NCI-H69 (cell line): ENCODE measurements at regions not wholly inside any gene's neighbourhood (a gene's known extent, or its start where the extent isn't known, plus 50 kb on each side); places are given as distances from the start of the nearest gene placed in this dataset.
"Not testable (repeated sequence)": the region's sequence is repeated elsewhere in the genome, so short reads cannot be mapped to it uniquely, and the experiment has no call there.

Experiments used
- DNase-seq: peaks from one replicate; lab custom pipeline; 2025; lab: John Stamatoyannopoulos, UW

DNA sequence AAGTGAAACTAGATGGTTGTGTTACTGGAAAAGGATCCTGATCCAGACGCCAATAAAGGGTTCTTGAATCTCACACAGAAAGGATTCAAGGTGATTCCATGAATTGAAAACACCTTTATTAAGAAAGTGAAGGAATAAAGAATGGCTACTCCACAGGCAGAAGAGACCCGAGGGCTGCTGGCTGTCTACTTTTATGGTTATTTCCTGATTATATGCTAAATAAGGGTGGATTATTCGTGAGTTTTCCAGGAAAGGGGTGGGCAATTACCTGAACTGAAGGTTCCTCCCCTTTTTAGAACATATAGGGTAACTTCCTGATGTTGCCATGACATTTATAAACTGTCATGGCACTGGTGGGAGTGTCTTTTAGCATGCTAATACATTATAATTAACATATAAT, 50.9 kb upstream of the WARS2 start:
- DNase-seq, result no peak

GRCh38 chr1:119204197-119204960, 63.9 kb upstream of the WARS2 start:
- DNase-seq, result peak; percentile 34

DNA sequence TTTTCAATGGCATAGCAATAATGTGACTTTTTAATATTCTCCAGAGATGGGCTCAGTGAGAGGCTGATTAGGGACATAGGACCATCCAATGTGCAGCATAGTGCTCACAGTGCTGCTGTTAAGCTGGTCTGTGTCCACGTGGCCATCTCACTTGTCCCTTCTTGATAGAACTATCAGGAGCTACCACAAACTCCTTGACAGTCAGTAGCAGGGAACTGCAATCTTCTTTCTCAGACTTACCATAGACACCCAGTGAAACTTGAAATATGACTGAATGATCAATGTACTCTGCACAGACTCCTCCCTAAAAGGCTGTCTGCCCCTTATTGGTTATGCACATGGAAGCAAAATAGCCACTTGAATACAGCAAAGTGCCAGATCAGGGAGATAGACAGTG, 64.5 kb upstream of the WARS2 start:
- DNase-seq, result no peak

DNA sequence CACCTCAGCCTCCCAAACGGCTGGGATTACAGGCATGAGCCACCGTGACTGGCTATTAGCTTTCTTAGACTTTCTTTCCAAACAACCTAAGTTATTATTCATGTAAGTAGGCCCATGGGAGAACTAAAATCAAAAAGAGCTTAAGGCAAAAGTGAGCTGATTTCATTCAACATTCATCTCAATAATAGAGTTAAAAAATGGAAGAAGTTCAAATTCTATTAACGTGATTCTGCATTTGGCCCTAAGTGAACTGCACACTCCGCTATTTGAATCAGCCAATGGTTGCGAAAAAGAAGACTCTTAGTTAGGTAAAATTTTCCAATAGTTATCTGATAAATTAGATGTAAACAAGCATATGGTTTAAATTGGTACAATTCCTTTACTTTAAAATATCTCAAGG, 68.6 kb upstream of the WARS2 start:
- DNase-seq, result no peak

- peak; percentile 28 for DNase-seq
Observed at GRCh38 chr1:119209596-119210295, 69.3 kb upstream of the WARS2 start.

DNA sequence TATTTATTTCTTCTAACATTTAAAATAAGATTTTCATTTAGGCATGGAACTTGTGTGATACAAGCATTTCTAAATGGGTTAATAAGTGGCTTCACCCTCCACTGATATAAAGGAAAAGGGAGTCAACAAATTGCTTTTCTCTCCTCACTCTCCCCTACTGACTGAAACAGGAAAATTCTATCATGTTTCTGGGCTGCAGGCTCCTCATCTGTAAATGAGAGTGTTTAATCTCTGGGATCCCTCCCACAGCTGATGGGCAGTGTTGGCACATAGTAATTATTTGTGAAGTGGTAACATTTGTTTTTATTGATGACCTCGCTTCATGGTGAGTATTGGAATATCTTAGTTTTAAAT, 69.8 kb upstream of the WARS2 start:
- DNase-seq, result peak; percentile 10

DNA sequence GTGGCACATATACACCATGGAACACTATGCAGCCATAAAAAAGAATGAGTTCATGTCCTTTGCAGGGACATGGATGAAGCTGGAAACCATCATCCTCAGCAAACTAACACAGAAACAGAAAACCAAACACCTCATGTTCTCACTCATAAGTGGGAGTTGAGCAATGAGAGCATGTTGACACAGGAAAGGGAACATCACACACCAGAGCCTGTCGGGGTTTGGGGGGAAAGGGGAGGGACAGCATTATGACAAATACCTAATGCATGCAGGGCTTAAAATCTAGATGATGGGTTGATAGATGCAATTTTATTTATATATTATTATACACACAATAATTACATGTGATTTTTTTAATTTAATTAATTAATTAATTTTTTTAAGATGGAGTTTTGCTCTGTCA, 72.8 kb upstream of the WARS2 start:
- not testable (repeated sequence) for DNase-seq

DNA sequence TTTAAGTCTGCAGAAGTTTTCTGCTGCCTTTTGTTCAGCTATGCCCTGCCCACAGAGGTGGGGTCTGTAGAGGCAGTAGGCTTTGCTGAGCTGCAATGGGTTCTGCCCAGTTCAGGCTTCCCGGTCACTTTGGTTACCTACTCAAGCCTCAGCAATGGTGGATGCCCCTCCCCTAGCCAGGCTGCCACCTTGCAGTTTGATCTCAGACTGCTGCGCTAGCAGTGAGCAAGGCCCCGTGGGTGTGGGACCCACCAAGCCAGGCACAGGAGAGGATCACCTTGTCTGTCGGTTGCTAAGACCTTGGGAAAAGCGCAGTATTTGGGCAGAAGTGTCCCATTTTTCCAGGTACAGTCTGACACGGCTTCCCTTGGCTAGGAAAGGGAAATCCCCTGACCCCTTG, 74.5 kb upstream of the WARS2 start:
- not testable (repeated sequence) for DNase-seq

DNA sequence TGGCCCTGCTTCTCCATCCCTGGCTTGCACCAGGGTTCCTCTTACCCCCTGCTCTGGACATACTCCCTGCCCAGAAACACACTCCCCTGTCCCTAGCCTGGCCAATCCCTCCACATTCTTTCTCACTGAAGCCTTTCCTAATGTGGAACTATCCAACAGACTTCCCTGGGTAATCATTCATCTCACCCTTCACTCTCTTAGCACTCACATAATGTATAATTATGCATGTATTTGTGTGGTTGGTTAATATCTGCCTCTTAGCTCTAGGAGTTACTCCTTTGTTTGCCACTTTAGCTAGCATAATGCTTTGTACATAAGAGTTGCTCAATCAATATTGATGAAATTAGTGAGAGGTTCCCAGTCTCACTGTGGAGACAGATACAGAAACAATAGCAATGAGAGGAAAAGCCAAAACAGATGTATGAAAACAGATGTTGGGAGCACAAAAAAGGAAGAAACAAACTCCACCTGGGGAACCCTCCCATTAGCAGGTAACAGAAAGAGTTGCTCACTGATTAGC, 76.9 kb upstream of the WARS2 start:
- peak; percentile 40 for DNase-seq

DNA sequence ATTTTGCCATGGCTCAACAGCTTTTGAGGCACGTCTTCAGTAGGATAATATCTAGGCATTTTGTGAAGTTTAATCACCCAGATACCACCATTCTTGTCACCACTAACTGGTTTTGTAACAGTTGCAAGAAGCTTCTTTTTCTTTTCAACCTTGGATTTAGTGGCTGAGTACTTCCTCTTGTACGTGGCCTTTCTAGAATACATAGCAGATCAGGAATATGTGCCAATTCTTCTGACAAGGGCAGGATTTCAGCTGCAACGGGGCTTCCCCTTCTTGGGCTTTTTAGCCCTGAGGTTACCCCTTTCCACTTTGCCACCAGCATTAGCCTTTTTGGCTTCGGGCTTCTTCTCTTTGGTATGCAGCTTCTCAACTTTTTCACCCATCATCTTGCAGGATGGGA, 79.3 kb upstream of the WARS2 start:
- no peak for DNase-seq

DNA sequence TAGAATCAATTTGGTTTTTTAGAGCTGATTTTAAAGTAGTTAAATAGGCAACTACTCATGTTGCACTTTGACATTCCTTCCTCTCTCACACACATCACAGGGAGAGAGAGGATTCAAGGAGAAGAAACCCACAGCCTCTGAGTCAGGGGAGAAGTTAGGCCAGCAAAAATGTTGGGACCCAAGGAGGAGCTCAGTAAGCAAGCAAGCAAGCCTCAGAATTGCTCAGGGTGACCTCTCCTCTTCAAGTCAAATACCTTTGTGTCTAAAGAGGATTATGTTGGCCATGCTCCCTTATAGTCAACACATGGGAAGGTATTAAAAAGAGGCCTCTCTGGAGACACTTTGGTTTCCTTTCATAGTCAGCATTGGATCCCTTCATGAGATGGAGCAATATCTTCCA, 80.5 kb upstream of the WARS2 start:
- no peak for DNase-seq

DNA sequence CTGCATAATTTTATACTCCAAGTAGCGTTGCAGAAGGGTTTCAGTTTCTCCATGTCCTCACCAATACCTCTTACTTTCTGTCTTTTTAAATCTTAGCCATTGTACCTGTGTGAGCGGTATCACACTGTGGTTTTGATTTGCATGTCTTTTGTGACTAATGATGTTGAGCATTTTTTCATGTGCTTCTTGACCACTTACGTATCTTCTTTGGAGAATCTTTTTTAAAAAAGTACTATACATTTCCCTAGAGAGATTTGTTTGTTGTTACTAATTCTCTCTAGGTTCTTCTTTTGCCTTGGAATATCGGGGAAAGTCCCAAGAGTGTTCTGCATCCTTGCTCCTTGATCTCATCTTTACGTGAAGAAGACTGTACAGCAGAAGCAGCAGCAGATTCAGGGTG, 81.8 kb upstream of the WARS2 start:
- DNase-seq, result no peak

- no peak for DNase-seq
Observed at GRCh38 chr1:119225265-119225664, 84.8 kb upstream of the WARS2 start.

DNA sequence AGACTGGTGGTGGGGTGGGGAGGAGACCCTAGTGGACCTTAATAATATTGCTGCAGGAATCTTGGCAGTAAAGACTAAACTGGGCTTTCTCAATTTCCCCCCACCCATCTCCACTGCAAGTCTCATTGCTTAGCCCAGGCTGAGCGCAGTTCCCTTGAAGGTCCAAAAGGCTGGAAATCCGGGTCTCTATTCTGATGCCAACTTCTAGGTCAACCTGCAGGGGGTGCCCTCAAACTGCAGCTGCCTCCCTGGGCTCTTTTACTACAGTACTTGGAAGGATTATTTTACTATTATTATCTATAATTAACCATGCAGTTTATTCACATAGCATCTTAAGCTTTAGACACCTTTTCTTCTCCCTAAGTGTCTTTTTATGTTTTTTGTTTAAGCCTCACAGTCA, 85.4 kb upstream of the WARS2 start:
- no peak for DNase-seq

DNA sequence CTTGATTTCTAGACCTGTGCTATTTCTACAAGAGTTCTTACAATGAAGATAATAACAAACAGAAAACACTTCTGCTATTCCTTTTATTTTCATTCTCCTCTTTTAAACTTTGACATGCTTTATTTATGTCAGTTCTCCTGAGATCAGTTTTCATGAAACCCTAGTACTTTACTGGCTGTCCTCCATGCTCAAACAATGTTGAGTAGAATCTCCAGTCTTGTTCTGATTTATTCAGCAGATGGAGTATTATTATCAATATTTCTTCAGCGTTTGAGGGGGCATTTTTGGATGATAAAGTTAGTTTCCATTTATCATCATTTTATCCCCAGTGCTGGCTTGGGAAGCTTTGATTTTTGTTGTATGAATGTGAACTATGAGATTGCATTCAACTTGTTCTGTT, 85.9 kb upstream of the WARS2 start:
- no peak for DNase-seq

DNA sequence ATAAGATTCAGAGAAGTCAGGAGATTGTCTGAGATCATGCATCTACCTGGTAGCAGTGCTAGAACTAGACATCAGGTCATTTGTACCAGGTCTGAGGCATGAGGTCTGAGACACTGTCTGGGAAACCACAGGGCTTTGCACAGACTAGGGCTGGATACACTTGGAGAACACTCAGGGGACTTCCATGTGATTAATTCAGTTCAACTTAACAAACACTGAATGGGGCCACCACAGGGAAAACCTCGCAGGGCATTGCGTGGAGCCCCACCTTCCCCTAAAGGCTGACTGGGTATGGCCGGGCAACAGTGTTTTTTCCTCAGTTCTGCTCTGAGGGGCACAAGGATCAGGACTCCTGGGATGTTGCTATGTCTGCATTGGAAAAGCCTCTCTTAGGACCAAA, 86.5 kb upstream of the WARS2 start:
- no peak for DNase-seq

GRCh38 chr1:119227456-119227855, 87.0 kb upstream of the WARS2 start:
- no peak for DNase-seq

DNA sequence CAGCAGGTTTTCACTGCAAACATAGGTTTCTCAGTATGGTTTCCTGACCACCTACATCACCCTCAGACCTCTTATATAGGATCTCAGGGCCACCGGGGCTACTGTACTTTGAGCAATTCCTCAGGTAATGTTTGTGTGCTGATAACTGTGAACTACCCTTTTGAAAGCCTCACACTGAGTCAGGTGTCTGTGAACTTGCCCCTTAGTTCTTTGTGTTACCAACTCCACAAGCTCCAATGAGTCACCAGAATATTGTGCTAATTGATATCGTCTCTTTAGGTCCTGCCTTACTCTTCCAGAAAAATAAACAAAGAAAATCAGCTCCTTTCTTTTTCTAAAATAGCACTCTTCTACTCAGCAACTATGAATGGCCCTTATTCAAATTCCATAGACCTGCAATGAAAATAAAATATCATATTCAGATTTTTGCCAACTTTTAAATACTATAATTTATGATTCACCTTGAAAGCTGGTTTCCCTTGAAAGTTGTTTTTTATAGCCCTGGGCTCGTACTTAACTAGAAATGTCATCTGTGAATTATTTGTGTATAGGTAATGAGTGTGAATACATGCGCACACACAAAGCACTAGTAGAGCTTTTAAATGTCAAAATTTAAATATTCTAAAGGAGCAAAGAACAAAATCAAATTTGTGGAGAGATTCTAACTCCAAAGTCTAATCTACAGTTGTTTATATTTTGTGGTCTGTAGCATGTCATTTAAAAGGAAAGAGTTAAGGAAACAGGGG, 88.1 kb upstream of the WARS2 start:
- peak; percentile 24 for DNase-seq

DNA sequence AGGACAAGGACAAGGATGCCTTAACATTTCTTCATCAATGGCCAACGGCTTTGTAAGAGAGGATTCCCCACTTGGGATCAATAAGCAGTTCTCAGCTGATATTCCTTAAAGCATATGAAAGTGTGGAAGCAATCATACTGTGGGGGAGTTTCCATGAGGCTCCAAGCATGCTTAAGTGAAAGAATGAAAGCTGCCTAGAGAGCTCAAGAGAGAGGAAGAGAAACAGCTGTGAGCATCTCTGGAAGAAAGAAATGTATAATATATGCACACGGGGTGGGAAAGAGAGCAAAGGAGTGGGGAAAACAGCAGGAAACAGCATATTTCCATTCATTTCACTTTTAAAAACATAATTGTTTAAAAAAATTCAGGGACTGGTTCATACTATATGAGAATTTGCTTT, 94.7 kb upstream of the WARS2 start:
- DNase-seq, result no peak

DNA sequence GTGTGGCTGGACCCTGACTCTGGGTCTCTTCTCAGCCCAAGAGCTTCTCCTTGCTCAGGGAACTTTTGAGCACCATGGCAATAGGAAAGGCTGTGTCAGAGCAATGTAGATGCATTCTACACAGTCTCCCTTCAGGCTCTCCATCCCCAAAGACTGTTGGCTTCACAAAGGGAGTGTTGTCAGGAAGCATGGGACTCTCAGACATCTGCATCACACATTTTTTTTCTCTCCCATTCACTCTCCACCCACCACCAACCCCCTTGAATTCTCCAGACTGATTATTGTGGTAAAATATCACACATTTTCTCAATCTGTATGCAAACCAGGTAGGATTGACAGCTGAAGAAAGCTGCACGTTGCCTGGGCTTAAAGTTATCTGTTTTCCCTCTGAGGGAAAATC, 105.4 kb upstream of the WARS2 start:
- DNase-seq, result no peak

- no peak for DNase-seq
Observed at GRCh38 chr1:119249283-119249682, 108.8 kb upstream of the WARS2 start.

DNA sequence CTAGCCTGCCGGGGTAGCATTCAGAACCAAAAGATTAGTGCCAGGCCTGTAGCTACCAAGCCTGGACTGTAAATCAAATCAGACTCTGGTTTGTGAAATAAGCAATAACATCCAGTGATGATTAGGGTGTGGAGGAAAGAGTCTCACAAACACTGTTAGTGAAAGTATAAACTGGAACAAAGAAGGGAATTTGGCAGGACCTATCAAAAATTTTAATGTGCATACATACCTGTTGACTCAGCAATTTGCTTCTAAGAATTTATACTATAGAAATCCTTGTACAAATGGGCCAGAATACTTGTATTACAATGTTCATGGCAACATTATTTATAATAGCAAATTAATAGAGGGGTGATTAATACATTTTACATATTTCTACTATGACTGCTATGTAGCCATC, 109.8 kb upstream of the WARS2 start:
- DNase-seq, result no peak

- no peak for DNase-seq
Observed at GRCh38 chr1:119251751-119252150, 111.3 kb upstream of the WARS2 start.
